ENCODE measurements at regions not wholly inside any gene's neighbourhood (a gene's known extent, or its start where the extent isn't known, plus 50 kb on each side); places are given as distances from the start of the nearest gene placed in this dataset.

DNA sequence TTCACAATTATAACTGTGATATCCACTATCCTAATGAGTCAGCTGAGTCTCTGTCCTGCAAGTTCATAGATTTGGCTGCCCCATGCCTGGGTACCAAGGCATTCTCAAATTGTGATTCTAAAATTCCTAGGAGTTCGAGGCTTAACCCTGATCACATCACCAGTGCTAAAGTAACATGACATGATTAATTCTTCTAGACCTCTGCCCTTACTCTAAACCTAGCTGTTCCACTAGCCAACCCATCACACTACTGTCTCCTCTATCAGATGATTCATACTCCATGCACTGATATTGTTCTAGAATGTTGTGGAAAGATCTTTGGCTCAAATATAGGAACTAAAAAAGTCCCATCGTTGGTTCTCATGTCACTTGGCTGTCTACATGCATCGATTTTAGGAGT, 487.6 kb downstream of the PIK3C3 start (continued):
- no peak for TF ChIP-seq CBX3 (IDR thresholded peaks at IDR 0.05; ENCODE audit: borderline replicate concordance in 1 of 2, low read length in 2 of 2)

DNA sequence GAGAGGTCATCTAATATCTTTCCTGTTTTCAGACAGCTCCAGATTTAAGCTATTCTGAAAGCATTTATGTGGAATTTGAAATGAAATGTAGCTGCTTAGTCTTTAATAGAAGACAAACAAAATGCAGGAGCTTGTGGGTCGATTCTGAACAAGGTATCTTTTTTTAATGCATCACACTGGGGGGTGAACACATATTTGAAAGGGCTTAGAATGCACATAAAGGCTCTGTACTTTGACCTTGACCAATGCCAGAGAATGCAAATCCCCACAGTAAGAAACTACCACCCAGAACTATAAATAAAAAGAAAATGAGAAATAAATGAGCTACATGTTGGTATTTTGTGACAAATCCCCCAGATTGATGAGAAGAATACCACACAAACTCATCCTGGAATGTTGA, 489.3 kb downstream of the PIK3C3 start:
- no peak overlapping the region for H3K27ac ChIP-seq (ENCODE audit: extremely low read depth, low read depth, low read length)
- no peak for FAIRE-seq
- no peak for TF ChIP-seq NCOA4 (IDR thresholded peaks at IDR 0.05; ENCODE audit: partially characterized antibody)
- TF ChIP-seq E2F3 (CRISPR knock-in tag; IDR thresholded peaks at IDR 0.05) = no peak
- no peak for TF ChIP-seq MAFK (IDR thresholded peaks at IDR 0.05; ENCODE audit: low read length)
- TF ChIP-seq, protein P1, sequence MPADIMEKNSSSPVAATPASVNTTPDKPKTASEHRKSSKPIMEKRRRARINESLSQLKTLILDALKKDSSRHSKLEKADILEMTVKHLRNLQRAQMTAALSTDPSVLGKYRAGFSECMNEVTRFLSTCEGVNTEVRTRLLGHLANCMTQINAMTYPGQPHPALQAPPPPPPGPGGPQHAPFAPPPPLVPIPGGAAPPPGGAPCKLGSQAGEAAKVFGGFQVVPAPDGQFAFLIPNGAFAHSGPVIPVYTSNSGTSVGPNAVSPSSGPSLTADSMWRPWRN (IDR thresholded peaks at IDR 0.05; ENCODE audit: low read depth) = no peak
- no peak for TF ChIP-seq IRF1 (CRISPR knock-in tag; IDR thresholded peaks at IDR 0.05; ENCODE audit: borderline replicate concordance)
- no peak for TF ChIP-seq RBM22 (IDR thresholded peaks at IDR 0.05; ENCODE audit: low read depth, low read length, poor library complexity, severe bottlenecking)
- no peak for TF ChIP-seq ZNF76 (CRISPR knock-in tag; IDR thresholded peaks at IDR 0.05; ENCODE audit: borderline replicate concordance)
- TF ChIP-seq, protein P2, sequence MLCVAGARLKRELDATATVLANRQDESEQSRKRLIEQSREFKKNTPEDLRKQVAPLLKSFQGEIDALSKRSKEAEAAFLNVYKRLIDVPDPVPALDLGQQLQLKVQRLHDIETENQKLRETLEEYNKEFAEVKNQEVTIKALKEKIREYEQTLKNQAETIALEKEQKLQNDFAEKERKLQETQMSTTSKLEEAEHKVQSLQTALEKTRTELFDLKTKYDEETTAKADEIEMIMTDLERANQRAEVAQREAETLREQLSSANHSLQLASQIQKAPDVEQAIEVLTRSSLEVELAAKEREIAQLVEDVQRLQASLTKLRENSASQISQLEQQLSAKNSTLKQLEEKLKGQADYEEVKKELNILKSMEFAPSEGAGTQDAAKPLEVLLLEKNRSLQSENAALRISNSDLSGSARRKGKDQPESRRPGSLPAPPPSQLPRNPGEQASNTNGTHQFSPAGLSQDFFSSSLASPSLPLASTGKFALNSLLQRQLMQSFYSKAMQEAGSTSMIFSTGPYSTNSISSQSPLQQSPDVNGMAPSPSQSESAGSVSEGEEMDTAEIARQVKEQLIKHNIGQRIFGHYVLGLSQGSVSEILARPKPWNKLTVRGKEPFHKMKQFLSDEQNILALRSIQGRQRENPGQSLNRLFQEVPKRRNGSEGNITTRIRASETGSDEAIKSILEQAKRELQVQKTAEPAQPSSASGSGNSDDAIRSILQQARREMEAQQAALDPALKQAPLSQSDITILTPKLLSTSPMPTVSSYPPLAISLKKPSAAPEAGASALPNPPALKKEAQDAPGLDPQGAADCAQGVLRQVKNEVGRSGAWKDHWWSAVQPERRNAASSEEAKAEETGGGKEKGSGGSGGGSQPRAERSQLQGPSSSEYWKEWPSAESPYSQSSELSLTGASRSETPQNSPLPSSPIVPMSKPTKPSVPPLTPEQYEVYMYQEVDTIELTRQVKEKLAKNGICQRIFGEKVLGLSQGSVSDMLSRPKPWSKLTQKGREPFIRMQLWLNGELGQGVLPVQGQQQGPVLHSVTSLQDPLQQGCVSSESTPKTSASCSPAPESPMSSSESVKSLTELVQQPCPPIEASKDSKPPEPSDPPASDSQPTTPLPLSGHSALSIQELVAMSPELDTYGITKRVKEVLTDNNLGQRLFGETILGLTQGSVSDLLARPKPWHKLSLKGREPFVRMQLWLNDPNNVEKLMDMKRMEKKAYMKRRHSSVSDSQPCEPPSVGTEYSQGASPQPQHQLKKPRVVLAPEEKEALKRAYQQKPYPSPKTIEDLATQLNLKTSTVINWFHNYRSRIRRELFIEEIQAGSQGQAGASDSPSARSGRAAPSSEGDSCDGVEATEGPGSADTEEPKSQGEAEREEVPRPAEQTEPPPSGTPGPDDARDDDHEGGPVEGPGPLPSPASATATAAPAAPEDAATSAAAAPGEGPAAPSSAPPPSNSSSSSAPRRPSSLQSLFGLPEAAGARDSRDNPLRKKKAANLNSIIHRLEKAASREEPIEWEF (CRISPR knock-in tag; IDR thresholded peaks at IDR 0.05) = no peak
- no peak for TF ChIP-seq ZBTB49 (CRISPR knock-in tag; IDR thresholded peaks at IDR 0.05; ENCODE audit: borderline replicate concordance)
- TF ChIP-seq BACH1 (tag; IDR thresholded peaks at IDR 0.05) = no peak
- no peak for TF ChIP-seq RBBP5 (IDR thresholded peaks at IDR 0.05; ENCODE audit: borderline replicate concordance, insufficient read depth, low read length, poor library complexity, severe bottlenecking)

More for the DNA sequence above, 489.3 kb downstream of the PIK3C3 start:
- WGBS (ENCODE audit: insufficient coverage, low coverage, missing lambda C conversion rate) = 0% methylated on average over 1 of the region's 1 CpG
- intact Hi-C loops (cut with micrococcal nuclease) = no loop called here
- H3K4me1 ChIP-seq (replicated peaks in 1 of 2; ENCODE audit: control insufficient read depth in 2 of 2, insufficient read depth in 2 of 2, low read length in 2 of 2) = no peaks in the 10 kb centered on the region
- in situ Hi-C loops (cut with MboI) = no loop called here
- H3K9me1 ChIP-seq (ENCODE audit: control insufficient read depth, insufficient read depth, low read length) = no peaks in the 10 kb centered on the region
- H2AFZ ChIP-seq (ENCODE audit: low read depth, low read length) = no peak overlapping the region
- H3K4me3 ChIP-seq = no peak overlapping the region
- no peak overlapping the region for H3K4me2 ChIP-seq (ENCODE audit: insufficient read depth, low read length)
- ChIA-PET CTCF (ENCODE audit: low intra/inter-chr PET ratio) (no interaction called here), POLR2A (no interaction called here)
- H3K27me3 ChIP-seq (ENCODE audit: control insufficient read depth in 2 of 2, insufficient read depth in 2 of 2, low read length in 2 of 2) = no peaks in the 10 kb centered on the region
- BruUV-seq (replicated peaks) = no TSS peak
- H3K79me2 ChIP-seq (ENCODE audit: control insufficient read depth, insufficient read depth, low read length) = no peaks in the 10 kb centered on the region
- ATAC-seq = no peak
- no peaks in the 10 kb centered on the region for H3K36me3 ChIP-seq (ENCODE audit: control insufficient read depth, insufficient read depth, low read length)
- no peak for DNase-seq (ENCODE audit: extremely low read depth in 1 of 4, low spot score in 3 of 4)
- H3K9ac ChIP-seq (ENCODE audit: insufficient read depth in 1 of 2, low read depth in 2 of 2, low read length in 2 of 2) = no peak overlapping the region
- H3K9me3 ChIP-seq (replicated peaks; ENCODE audit: control insufficient read depth, insufficient read depth, low read depth, low read length) = no peaks in the 10 kb centered on the region
- no peaks in the 10 kb centered on the region for H4K20me1 ChIP-seq (replicated peaks; ENCODE audit: control insufficient read depth, insufficient read depth, low read length)
